HCT116 (cell line): ENCODE measurements at regions not wholly inside any gene's neighbourhood (a gene's known extent, or its start where the extent isn't known, plus 50 kb on each side); places are given as distances from the start of the nearest gene placed in this dataset.

Source experiments
- ATAC-seq: fragments of 200-7000 bp; cut with Tn5 transposase; 2 replicates; pipeline ENCODE4 v1.9.1; 2020; ENCODE audit warnings: mild to moderate bottlenecking, moderate library complexity
- BruUV-seq: library from RNA; stranded (reverse); fragments of 400-500 nt; replicated peaks from 2 replicates; lab custom pipeline; 2021; lab: Mats Ljungman, UMichigan
- CTCF ChIA-PET: fragments of 300-600 bp; sonication (Branson Sonifier 250); formaldehyde crosslinking; loops from one replicate; lab custom pipeline; 2021; ENCODE audit warnings: antibody characterized with exemption; lab: Charles Lee
- POLR2A ChIA-PET: fragments of 300-600, 350-600 bp; sonication (Branson Sonifier 250); formaldehyde crosslinking; loops from one replicate; lab custom pipeline; 2021; ENCODE audit warnings: antibody characterized with exemption; lab: Charles Lee
- RAD21 ChIA-PET, 2 experiments: fragments of 300-600 bp; sonication (Branson Sonifier 250); formaldehyde crosslinking; loops; one replicate each; lab custom pipeline; 2023; ENCODE audit warnings: low total read pairs in 2 of 2; ENCODE audit not compliant: uncharacterized antibody in 2 of 2, unreplicated experiment in 2 of 2, low non-redundant PET in 1 of 2; lab: Charles Lee
- DNase-seq: peaks from one replicate; pipeline ENCODE4 v3.0.0-alpha.2; 2010; ENCODE audit warnings: low read depth, low spot score
- H2AFZ ChIP-seq: fragments of 200-600 bp; shearing (Covaris generic), sonication (generic); 2 replicates; pipeline ENCODE4 v1.6.1; 2017; ENCODE audit warnings: low read depth, mixed run types, mixed read lengths, antibody characterized with exemption, low read length; ENCODE audit not compliant: poor library complexity, severe bottlenecking
- H3K27ac ChIP-seq: 2 replicates; pipeline ENCODE4 v1.5.1; 2012; ENCODE audit warnings: low read depth, low read length
- H3K27me3 ChIP-seq: fragments of 200-600 bp; sonication (generic); 2 replicates; pipeline ENCODE4 v1.6.1; 2016; ENCODE audit warnings: mixed run types, low read length, mixed read lengths; ENCODE audit not compliant: insufficient read depth
- H3K36me3 ChIP-seq, 2 experiments: fragments of 200-500 bp in 1 of 2; fragments of 200-600 bp in 1 of 2; sonication (Bioruptor generic) in 1 of 2; sonication (generic) in 1 of 2; 2 replicates each; pipeline versions ENCODE4 v1.5.1 to v1.6.1; 2014 to 2016; ENCODE audit warnings: low read length in 2 of 2, inconsistent platforms in 1 of 2, mixed read lengths in 1 of 2, mixed run types in 1 of 2; ENCODE audit not compliant: insufficient read depth in 2 of 2, control insufficient read depth in 1 of 2
- H3K4me1 ChIP-seq, 2 experiments: fragments of 200-600 bp in 1 of 2; sonication (generic) in 1 of 2; 2 replicates each; pipeline versions ENCODE4 v1.5.1 to v1.6.1; 2012 to 2017; ENCODE audit warnings: low read length in 2 of 2, inconsistent platforms in 1 of 2, mild to moderate bottlenecking in 1 of 2, mixed read lengths in 1 of 2, mixed run types in 1 of 2, moderate library complexity in 1 of 2; ENCODE audit not compliant: insufficient read depth in 2 of 2, control insufficient read depth in 1 of 2
- H3K4me2 ChIP-seq: fragments of 200-600 bp; sonication (generic); 2 replicates; pipeline ENCODE4 v1.6.1; 2017; ENCODE audit warnings: mixed run types, low read length, mixed read lengths
- H3K4me3 ChIP-seq, 2 experiments: fragments of 200-600 bp in 1 of 2; sonication (generic) in 1 of 2; replicated peaks in 1 of 2; 2 replicates each; pipeline ENCODE4 v1.5.1; 2011 to 2016; ENCODE audit warnings: low read length in 2 of 2, control low read depth in 1 of 2, low read depth in 1 of 2, mild to moderate bottlenecking in 1 of 2, mixed read lengths in 1 of 2, mixed run types in 1 of 2
- H3K79me2 ChIP-seq: fragments of 200-600 bp; sonication (generic); 2 replicates; pipeline ENCODE4 v1.6.1; 2017; ENCODE audit warnings: mild to moderate bottlenecking, mixed run types, low read length, moderate library complexity, mixed read lengths; ENCODE audit not compliant: insufficient read depth
- H3K9ac ChIP-seq: fragments of 200-600 bp; sonication (generic); 2 replicates; pipeline ENCODE4 v1.6.1; 2016; ENCODE audit warnings: low read length, mixed read lengths
- H3K9me2 ChIP-seq: fragments of 200-600 bp; sonication (generic), shearing (Covaris generic); 2 replicates; pipeline ENCODE4 v1.6.1; 2017; ENCODE audit warnings: mixed run types, mild to moderate bottlenecking, moderate library complexity; ENCODE audit not compliant: insufficient read depth
- H3K9me3 ChIP-seq, 2 experiments: fragments of 200-500 bp in 1 of 2; fragments of 200-600 bp in 1 of 2; sonication (Bioruptor generic) in 1 of 2; sonication (generic) in 1 of 2; 2 replicates each; pipeline ENCODE4 v1.6.1; 2014 to 2017; ENCODE audit warnings: low read length in 2 of 2, mixed read lengths in 2 of 2, inconsistent platforms in 1 of 2, low read depth in 1 of 2, mild to moderate bottlenecking in 1 of 2, mixed run types in 1 of 2, moderate library complexity in 1 of 2; ENCODE audit not compliant: control insufficient read depth in 1 of 2, insufficient read depth in 1 of 2
- H4K20me1 ChIP-seq: fragments of 200-600 bp; sonication (generic), shearing (Covaris generic); 2 replicates; pipeline ENCODE4 v1.6.1; 2017; ENCODE audit warnings: mixed run types, mild to moderate bottlenecking, moderate library complexity; ENCODE audit not compliant: insufficient read depth
- CBX3 ChIP-seq: IDR thresholded peaks from 2 replicates; pipeline ENCODE4 v1.6.1; 2012; ENCODE audit warnings: low read depth
- EGR1 ChIP-seq: IDR thresholded peaks from 2 replicates; pipeline ENCODE4 v1.6.1; 2012; ENCODE audit warnings: low read depth
- ELF1 ChIP-seq: IDR thresholded peaks from 2 replicates; pipeline ENCODE4 v1.6.1; 2012; ENCODE audit warnings: low read depth, borderline replicate concordance
- EZH2phosphoT487 ChIP-seq: fragments of 200-600 bp; IDR thresholded peaks from 2 replicates; pipeline ENCODE4 v1.6.1; 2018; ENCODE audit warnings: antibody characterized with exemption, borderline replicate concordance
- FOSL1 ChIP-seq: IDR thresholded peaks from 2 replicates; pipeline ENCODE4 v1.6.1; 2012; ENCODE audit warnings: low read depth
- JUND ChIP-seq: IDR thresholded peaks from 2 replicates; pipeline ENCODE4 v1.6.1; 2012
- POLR2A ChIP-seq: IDR thresholded peaks from 2 replicates; pipeline ENCODE4 v1.7.0; 2011; ENCODE audit warnings: borderline replicate concordance; ENCODE audit not compliant: insufficient read depth, insufficient read length; ENCODE audit errors: extremely low read depth
- POLR2AphosphoS5 ChIP-seq: IDR thresholded peaks from 2 replicates; pipeline ENCODE4 v1.6.1; 2011; ENCODE audit warnings: mild to moderate bottlenecking, low read depth, low read length, moderate library complexity
- RAD21 ChIP-seq: IDR thresholded peaks from 2 replicates; pipeline ENCODE4 v1.6.1; 2012; ENCODE audit warnings: low read depth, mild to moderate bottlenecking
- SIN3A ChIP-seq: IDR thresholded peaks from 2 replicates; pipeline ENCODE4 v1.6.1; 2012; ENCODE audit warnings: low read depth
- SRF ChIP-seq: IDR thresholded peaks from 2 replicates; pipeline ENCODE4 v1.6.1; 2012; ENCODE audit warnings: low read depth
- TCF7L2 ChIP-seq: IDR thresholded peaks from 2 replicates; pipeline ENCODE4 v1.7.0; 2011; ENCODE audit warnings: borderline replicate concordance, inconsistent platforms; ENCODE audit not compliant: insufficient read depth, insufficient read length; ENCODE audit errors: extremely low read depth
- YY1 ChIP-seq: IDR thresholded peaks from 2 replicates; pipeline ENCODE4 v1.6.1; 2011; ENCODE audit warnings: low read length, low read depth, moderate library complexity, mild to moderate bottlenecking; ENCODE audit not compliant: insufficient replicate concordance; ENCODE audit errors: extremely low read depth
- ZFX ChIP-seq: fragments of 450-650 bp; IDR thresholded peaks from 2 replicates; pipeline ENCODE4 v1.6.1; 2017
- intact Hi-C: fragments of 100-400 bp; cut with micrococcal nuclease; formaldehyde crosslinking; loops from 2 replicates; pipeline ENCODE4 v1.10.0; 2022
- TF ChIP-seq, protein P1 (sequence below): IDR thresholded peaks from 2 replicates; pipeline ENCODE4 v1.6.1; 2012
- TF ChIP-seq, protein P2 (sequence below): IDR thresholded peaks from 2 replicates; pipeline ENCODE4 v1.6.1; 2011; ENCODE audit warnings: mild to moderate bottlenecking, low read length, moderate library complexity; ENCODE audit not compliant: insufficient replicate concordance; ENCODE audit errors: extremely low read depth
- TF ChIP-seq, protein P3 (sequence below): IDR thresholded peaks from 2 replicates; pipeline ENCODE4 v1.6.1; 2012; ENCODE audit warnings: low read depth

DNA sequence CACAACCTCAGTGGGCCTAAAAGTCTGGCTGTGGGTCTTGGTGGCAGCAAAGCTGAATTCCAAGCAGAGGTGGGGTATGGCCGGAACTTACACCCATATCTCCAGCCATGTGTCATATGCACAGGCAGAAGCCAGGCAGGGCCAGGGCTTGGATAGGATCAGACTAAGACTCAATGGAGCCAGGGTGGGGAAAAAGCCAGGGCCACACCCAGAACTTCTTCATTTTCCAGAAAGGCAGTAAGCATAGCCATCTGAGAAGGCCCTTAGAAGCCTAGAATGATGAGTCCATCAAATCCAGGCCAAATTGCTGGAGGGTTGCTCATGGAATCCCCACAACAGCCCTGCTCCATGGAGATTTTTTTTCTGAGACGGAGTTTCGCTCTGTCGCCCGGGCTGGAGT is 116.2 kb upstream of the SRSF6 start:
- POLR2A ChIA-PET = no interaction called here
- no TSS peak for BruUV-seq
- H3K4me1 ChIP-seq = no peaks in the 10 kb centered on the region
- H3K9me2 ChIP-seq = no peaks in the 10 kb centered on the region
- ATAC-seq (no peak), DNase-seq (no peak)
- H3K9ac ChIP-seq = no peak overlapping the region
- no peaks in the 10 kb centered on the region for H3K36me3 ChIP-seq
- intact Hi-C loops = no loop called here
- no peaks in the 10 kb centered on the region for H4K20me1 ChIP-seq
- CTCF ChIA-PET = no interaction called here
- H3K79me2 ChIP-seq = no peaks in the 10 kb centered on the region
- no peaks in the 10 kb centered on the region for H3K9me3 ChIP-seq
- no peak overlapping the region for H3K4me3 ChIP-seq
- H3K4me2 ChIP-seq = no peak overlapping the region
- RAD21 ChIA-PET = no interaction called here
- no peak overlapping the region for H3K27ac ChIP-seq
- peaks cover 16% of the 10 kb centered on the region for H3K27me3 ChIP-seq
- no peak for TF ChIP-seq FOSL1
- TF ChIP-seq, protein P1, sequence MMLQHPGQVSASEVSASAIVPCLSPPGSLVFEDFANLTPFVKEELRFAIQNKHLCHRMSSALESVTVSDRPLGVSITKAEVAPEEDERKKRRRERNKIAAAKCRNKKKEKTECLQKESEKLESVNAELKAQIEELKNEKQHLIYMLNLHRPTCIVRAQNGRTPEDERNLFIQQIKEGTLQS = no peak
- TF ChIP-seq ELF1 = no peak
- TF ChIP-seq POLR2A = no peak
- TF ChIP-seq, protein P2, sequence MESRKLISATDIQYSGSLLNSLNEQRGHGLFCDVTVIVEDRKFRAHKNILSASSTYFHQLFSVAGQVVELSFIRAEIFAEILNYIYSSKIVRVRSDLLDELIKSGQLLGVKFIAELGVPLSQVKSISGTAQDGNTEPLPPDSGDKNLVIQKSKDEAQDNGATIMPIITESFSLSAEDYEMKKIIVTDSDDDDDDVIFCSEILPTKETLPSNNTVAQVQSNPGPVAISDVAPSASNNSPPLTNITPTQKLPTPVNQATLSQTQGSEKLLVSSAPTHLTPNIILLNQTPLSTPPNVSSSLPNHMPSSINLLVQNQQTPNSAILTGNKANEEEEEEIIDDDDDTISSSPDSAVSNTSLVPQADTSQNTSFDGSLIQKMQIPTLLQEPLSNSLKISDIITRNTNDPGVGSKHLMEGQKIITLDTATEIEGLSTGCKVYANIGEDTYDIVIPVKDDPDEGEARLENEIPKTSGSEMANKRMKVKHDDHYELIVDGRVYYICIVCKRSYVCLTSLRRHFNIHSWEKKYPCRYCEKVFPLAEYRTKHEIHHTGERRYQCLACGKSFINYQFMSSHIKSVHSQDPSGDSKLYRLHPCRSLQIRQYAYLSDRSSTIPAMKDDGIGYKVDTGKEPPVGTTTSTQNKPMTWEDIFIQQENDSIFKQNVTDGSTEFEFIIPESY = no peak
- no peak for TF ChIP-seq TCF7L2
- TF ChIP-seq SIN3A = no peak
- no peak for TF ChIP-seq RAD21
- TF ChIP-seq SRF = no peak
- no peak for TF ChIP-seq ZFX
- TF ChIP-seq, protein P3, sequence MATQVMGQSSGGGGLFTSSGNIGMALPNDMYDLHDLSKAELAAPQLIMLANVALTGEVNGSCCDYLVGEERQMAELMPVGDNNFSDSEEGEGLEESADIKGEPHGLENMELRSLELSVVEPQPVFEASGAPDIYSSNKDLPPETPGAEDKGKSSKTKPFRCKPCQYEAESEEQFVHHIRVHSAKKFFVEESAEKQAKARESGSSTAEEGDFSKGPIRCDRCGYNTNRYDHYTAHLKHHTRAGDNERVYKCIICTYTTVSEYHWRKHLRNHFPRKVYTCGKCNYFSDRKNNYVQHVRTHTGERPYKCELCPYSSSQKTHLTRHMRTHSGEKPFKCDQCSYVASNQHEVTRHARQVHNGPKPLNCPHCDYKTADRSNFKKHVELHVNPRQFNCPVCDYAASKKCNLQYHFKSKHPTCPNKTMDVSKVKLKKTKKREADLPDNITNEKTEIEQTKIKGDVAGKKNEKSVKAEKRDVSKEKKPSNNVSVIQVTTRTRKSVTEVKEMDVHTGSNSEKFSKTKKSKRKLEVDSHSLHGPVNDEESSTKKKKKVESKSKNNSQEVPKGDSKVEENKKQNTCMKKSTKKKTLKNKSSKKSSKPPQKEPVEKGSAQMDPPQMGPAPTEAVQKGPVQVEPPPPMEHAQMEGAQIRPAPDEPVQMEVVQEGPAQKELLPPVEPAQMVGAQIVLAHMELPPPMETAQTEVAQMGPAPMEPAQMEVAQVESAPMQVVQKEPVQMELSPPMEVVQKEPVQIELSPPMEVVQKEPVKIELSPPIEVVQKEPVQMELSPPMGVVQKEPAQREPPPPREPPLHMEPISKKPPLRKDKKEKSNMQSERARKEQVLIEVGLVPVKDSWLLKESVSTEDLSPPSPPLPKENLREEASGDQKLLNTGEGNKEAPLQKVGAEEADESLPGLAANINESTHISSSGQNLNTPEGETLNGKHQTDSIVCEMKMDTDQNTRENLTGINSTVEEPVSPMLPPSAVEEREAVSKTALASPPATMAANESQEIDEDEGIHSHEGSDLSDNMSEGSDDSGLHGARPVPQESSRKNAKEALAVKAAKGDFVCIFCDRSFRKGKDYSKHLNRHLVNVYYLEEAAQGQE = no peak
- TF ChIP-seq JUND = no peak
- TF ChIP-seq EGR1 = no peak
- TF ChIP-seq POLR2AphosphoS5 = no peak
- TF ChIP-seq YY1 = no peak
- TF ChIP-seq CBX3 = no peak
- TF ChIP-seq EZH2phosphoT487 = no peak
- H2AFZ ChIP-seq = no peak overlapping the region
